ENCODE measurements at regions not wholly inside any gene's neighbourhood (a gene's known extent, or its start where the extent isn't known, plus 50 kb on each side); places are given as distances from the start of the nearest gene placed in this dataset.

- TF ChIP-seq PRDM2 (tag by site-specific recombination; IDR thresholded peaks at IDR 0.05; ENCODE audit: borderline replicate concordance) = no peak
- no peak for TF ChIP-seq ZNF114 (tag by site-specific recombination; IDR thresholded peaks at IDR 0.05)
- TF ChIP-seq ZNF391 (tag by site-specific recombination; IDR thresholded peaks at IDR 0.05; ENCODE audit: borderline replicate concordance, low read depth) = no peak
Measured at GRCh38 chrX:74238771-74239170, 65.2 kb upstream of the ZCCHC13 start (continued).

- no peak overlapping the region for H3K27ac ChIP-seq (ENCODE audit: extremely low read depth, low read depth, low read length)
- no peaks in the 10 kb centered on the region for H3K9me3 ChIP-seq (ENCODE audit: control insufficient read depth, insufficient read depth, low read depth, low read length)
- peaks cover 3% of the 10 kb centered on the region; the same call in 1 of the 2 replicates for H3K4me1 ChIP-seq (ENCODE audit: control insufficient read depth, insufficient read depth, low read length)
- no peak overlapping the region for H3K4me3 ChIP-seq (ENCODE audit: low read depth, low read length)
- CTCF ChIA-PET = interaction anchor here (0.7 kb wide), 3 partner anchors 14 to 55 kb away, joined by 3 read pairs; no protein-coding TSS in a partner anchor
- POLR2A ChIA-PET = no interaction called here
- TF ChIP-seq ZNF140 (tag by site-specific recombination; IDR thresholded peaks at IDR 0.05) = no peak
- TF ChIP-seq ZBTB10 (tag by site-specific recombination; IDR thresholded peaks at IDR 0.05) = no peak
- TF ChIP-seq ZNF324 (tag by site-specific recombination; IDR thresholded peaks at IDR 0.05) = no peak
- TF ChIP-seq ZNF354C (tag by site-specific recombination; IDR thresholded peaks at IDR 0.05; ENCODE audit: borderline replicate concordance, low read depth) = no peak
- no peak for TF ChIP-seq EGR2 (tag by site-specific recombination; IDR thresholded peaks at IDR 0.05; ENCODE audit: low read depth)
- TF ChIP-seq ZNF16 (tag by site-specific recombination; IDR thresholded peaks at IDR 0.05; ENCODE audit: low read depth) = no peak
- TF ChIP-seq MZF1 (tag by site-specific recombination; IDR thresholded peaks at IDR 0.05; ENCODE audit: borderline replicate concordance) = no peak
- TF ChIP-seq ZSCAN5A (tag by site-specific recombination; IDR thresholded peaks at IDR 0.05) = no peak
- no peak for TF ChIP-seq SP3 (tag by site-specific recombination; IDR thresholded peaks at IDR 0.05)
- no peak for TF ChIP-seq ZNF792 (tag by site-specific recombination; IDR thresholded peaks at IDR 0.05)
- peaks cover 0 to 18% of the 10 kb centered on the region in 2 experiments; a peak in 1 of 3 replicates for H3K36me3 ChIP-seq (ENCODE audit: control insufficient read depth in 2 of 2, insufficient read depth in 1 of 2, low read length in 2 of 2)
Measured at GRCh38 chrX:74234818-74235217, 69.2 kb upstream of the ZCCHC13 start.

DNA sequence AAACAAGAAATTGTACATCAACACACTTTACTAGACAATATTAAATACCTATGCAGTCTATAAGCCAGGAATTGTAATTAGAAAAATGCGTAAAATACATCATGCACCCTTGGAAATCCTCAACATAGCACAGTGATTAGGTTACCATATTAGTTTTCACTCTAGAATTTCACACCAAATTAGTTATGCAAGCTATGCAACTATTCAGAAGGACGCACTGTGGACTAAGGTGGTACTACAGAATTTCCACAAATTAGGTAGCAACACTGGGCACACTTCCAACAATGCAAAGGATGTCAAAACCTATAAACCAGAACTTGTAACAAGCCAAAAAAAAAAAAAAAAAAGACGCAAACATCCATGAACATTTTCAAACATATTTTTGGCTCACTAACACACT lies 71.1 kb upstream of the ZCCHC13 start:
- Histone ChIP-seq H3K36me3 (ENCODE audit: control insufficient read depth in 2 of 2, insufficient read depth in 1 of 2, low read length in 2 of 2) (peaks cover 4 to 14% of the 10 kb centered on the region in 2 experiments), H3K4me3 (ENCODE audit: low read depth, low read length) (no peak overlapping the region), H3K27ac (ENCODE audit: extremely low read depth, low read depth, low read length) (no peak overlapping the region), H3K9me3 (ENCODE audit: control insufficient read depth, insufficient read depth, low read depth, low read length) (0 out of 2 replicates have a peak, but pooled peaks cover 2% of the 10 kb centered on the region), H3K4me1 (ENCODE audit: control insufficient read depth, insufficient read depth, low read length) (peaks cover 3% of the 10 kb centered on the region; the same call in 1 of the 2 replicates)
- ChIA-PET POLR2A (no interaction called here), CTCF (interaction anchor here (0.6 kb wide), 1 partner anchor 278 kb away, joined by 4 read pairs; no protein-coding TSS in a partner anchor)
- TF ChIP-seq ZNF114 (tag by site-specific recombination; IDR thresholded peaks at IDR 0.05) = no peak
- TF ChIP-seq, protein P1, sequence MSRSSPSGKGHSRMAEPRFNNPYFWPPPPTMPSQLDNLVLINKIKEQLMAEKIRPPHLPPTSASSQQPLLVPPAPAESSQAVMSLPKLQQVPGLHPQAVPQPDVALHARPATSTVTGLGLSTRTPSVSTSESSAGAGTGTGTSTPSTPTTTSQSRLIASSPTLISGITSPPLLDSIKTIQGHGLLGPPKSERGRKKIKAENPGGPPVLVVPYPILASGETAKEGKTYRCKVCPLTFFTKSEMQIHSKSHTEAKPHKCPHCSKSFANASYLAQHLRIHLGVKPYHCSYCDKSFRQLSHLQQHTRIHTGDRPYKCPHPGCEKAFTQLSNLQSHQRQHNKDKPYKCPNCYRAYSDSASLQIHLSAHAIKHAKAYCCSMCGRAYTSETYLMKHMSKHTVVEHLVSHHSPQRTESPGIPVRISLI (tag by site-specific recombination; IDR thresholded peaks at IDR 0.05) = 0 out of 2 replicates have a peak, but pooled peaks have one; percentile 40

All from HEK293 (cell line).